ENCODE measurements at regions not wholly inside any gene's neighbourhood (a gene's known extent, or its start where the extent isn't known, plus 50 kb on each side); places are given as distances from the start of the nearest gene placed in this dataset.

DNA sequence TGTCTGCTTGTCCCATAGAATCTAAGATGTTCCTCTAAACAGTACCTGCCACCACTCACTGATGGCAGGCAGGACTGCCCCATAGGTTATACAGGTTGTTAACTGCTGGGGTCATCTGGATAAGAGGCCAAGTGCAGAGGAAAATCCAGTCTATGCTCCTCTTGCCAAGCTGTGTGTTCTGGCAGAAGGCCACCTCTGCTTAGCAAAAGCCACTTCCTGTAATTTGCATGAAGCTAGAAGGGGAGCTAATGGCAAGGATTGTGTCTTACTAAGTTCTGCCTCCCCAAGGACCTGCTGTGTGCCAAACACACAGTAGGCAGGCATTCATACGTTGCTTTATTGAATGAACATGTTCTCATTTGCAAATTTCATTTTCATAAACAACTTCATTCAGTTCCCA, 445.4 kb downstream of the BCL11B start:
- H3K27me3 Mint-ChIP-seq (ENCODE audit: insufficient read depth): peaks cover 3% of the 10 kb centered on the region
- H3K4me1 Mint-ChIP-seq (ENCODE audit: low read depth): no peaks in the 10 kb centered on the region
- DNase-seq (ENCODE audit: low spot score): no peak
- intact Hi-C loops (cut with micrococcal nuclease): no loop called here
- no peak overlapping the region for H3K4me3 Mint-ChIP-seq
- no peak overlapping the region for H3K27ac Mint-ChIP-seq
- H3K9me3 Mint-ChIP-seq: no peaks in the 10 kb centered on the region
- H3K36me3 Mint-ChIP-seq (ENCODE audit: low read depth): no peaks in the 10 kb centered on the region

DNA sequence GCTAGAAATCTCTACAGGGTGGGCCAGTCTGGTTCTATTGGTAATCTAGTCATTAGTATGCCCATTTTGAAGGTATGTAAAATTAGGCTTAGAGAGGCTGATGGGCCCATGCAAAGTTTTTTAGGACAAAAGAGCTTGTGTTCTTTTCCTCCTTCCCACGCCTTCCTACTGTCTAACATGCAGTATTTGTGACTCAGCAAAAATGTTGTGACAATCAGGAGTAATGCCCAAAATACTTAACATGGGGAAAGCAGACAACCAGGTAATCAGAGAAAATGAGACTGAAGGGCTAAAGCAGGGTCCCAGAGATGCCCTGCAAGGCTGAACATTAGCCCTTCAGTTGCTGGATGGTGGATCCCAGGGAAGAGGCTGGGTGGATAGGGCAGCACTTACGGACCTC, 437.9 kb downstream of the BCL11B start:
- intact Hi-C loops (cut with micrococcal nuclease): no loop called here
- Mint-ChIP-seq H3K27me3 (ENCODE audit: insufficient read depth) (peaks cover 1% of the 10 kb centered on the region), H3K4me1 (ENCODE audit: low read depth) (no peaks in the 10 kb centered on the region), H3K4me3 (no peak overlapping the region), H3K36me3 (ENCODE audit: low read depth) (no peaks in the 10 kb centered on the region), H3K27ac (no peak overlapping the region), H3K9me3 (no peaks in the 10 kb centered on the region)
- DNase-seq (ENCODE audit: low spot score): no peak

DNA sequence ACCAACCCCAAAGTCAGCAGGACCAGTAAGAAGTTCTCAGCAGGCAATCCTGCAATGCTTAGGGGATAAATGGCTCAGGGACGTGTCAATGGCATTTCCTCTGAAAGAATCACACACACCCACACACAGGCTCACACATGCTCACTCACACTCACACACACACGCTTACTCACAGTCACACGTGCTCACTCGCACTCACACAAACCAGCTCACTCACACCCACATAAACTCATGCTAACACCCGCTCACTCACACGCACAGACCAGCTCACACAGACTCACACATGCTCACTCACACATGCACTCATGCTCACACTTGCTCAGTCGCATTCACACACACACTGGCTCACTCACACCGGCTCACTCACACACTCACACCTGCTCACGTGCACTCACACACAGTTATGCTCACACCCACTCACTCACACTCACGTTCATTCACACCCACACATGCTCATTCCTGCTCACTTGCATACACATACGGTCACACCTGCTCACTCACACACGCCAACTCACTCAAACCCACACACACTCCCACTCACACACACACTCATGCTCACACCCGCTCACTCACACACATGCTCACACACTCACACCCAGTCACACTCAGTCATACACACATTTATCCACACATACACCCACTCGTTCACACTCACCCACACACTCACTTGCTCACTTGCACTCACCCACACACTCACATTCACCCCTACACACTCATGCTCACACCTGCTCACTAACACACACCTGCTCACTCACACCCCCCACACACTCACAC, 436.8 kb downstream of the BCL11B start:
- Mint-ChIP-seq H3K36me3 (ENCODE audit: low read depth) (no peaks in the 10 kb centered on the region), H3K4me1 (ENCODE audit: low read depth) (no peaks in the 10 kb centered on the region), H3K4me3 (no peak overlapping the region), H3K9me3 (no peaks in the 10 kb centered on the region), H3K27me3 (ENCODE audit: insufficient read depth) (peaks cover 3% of the 10 kb centered on the region), H3K27ac (no peak overlapping the region)
- intact Hi-C loops (cut with micrococcal nuclease): no loop called here
- DNase-seq (ENCODE audit: low spot score): no peak

DNA sequence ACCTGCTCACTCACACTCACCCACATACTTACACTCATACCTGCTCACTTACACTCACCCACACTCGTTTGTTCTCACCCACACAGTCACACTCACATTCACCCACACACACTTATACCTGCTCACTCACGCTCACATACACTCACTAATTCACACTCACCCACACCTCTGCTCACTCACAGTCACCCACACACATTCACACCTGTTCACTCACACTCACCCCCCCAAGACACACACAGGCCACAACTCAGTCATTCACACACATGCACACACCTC, 436.2 kb downstream of the BCL11B start:
- Mint-ChIP-seq H3K27me3 (ENCODE audit: insufficient read depth) (peaks cover 3% of the 10 kb centered on the region), H3K27ac (no peak overlapping the region), H3K36me3 (ENCODE audit: low read depth) (no peaks in the 10 kb centered on the region), H3K9me3 (no peaks in the 10 kb centered on the region), H3K4me3 (no peak overlapping the region), H3K4me1 (ENCODE audit: low read depth) (no peaks in the 10 kb centered on the region)
- no peak for DNase-seq (ENCODE audit: low spot score)
- intact Hi-C loops (cut with micrococcal nuclease): no loop called here

DNA sequence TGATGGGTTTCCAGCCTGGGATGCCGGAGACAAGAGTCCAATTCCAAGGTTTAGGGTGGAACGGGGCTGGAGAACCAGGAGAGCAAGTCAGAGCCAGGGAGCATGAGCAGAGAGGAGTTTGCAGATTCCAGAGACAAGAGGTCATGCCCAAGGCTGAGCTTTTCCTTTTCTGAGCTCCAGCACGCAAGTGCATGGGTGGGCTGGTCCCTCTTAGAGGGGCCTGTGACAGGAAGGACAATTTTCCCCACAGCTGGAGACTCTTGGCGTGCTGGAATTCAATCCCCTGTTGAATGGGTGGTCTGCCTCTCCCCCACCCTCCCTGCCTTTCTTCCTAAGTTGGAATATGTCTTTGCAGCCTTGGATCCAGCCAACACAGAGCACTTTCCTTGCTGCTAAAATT, 431.9 kb downstream of the BCL11B start:
- H3K27ac Mint-ChIP-seq: no peak overlapping the region
- intact Hi-C loops (cut with micrococcal nuclease): no loop called here
- no peaks in the 10 kb centered on the region for H3K4me1 Mint-ChIP-seq (ENCODE audit: low read depth)
- DNase-seq (ENCODE audit: low spot score): no peak
- peaks cover 3% of the 10 kb centered on the region for H3K27me3 Mint-ChIP-seq (ENCODE audit: insufficient read depth)
- no peaks in the 10 kb centered on the region for H3K9me3 Mint-ChIP-seq
- H3K36me3 Mint-ChIP-seq (ENCODE audit: low read depth): no peaks in the 10 kb centered on the region
- H3K4me3 Mint-ChIP-seq: no peak overlapping the region

DNA sequence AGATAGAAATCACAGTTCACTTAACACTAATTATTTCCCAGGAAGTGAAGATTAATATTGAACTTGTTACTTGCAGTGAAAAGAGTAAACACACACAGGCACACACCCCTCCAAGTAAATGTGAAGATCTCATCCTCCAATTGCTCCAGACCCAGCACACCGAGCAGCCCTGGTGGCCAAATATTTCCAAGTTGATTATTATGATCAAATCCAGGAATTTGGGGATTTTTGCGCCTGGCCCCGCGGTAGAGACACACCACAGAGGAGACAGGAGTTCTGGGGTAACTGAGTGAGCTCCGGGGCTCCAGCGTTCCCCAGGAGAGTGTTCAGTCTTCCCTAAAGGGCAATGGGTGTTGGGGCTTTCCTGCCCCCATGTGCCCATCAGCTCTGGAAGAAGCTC, 431.5 kb downstream of the BCL11B start:
- no peaks in the 10 kb centered on the region for H3K9me3 Mint-ChIP-seq
- intact Hi-C loops (cut with micrococcal nuclease): no loop called here
- no peak for DNase-seq (ENCODE audit: low spot score)
- no peaks in the 10 kb centered on the region for H3K36me3 Mint-ChIP-seq (ENCODE audit: low read depth)
- peaks cover 5% of the 10 kb centered on the region for H3K27me3 Mint-ChIP-seq (ENCODE audit: insufficient read depth)
- no peaks in the 10 kb centered on the region for H3K4me1 Mint-ChIP-seq (ENCODE audit: low read depth)
- H3K4me3 Mint-ChIP-seq: no peak overlapping the region
- H3K27ac Mint-ChIP-seq: no peak overlapping the region

DNA sequence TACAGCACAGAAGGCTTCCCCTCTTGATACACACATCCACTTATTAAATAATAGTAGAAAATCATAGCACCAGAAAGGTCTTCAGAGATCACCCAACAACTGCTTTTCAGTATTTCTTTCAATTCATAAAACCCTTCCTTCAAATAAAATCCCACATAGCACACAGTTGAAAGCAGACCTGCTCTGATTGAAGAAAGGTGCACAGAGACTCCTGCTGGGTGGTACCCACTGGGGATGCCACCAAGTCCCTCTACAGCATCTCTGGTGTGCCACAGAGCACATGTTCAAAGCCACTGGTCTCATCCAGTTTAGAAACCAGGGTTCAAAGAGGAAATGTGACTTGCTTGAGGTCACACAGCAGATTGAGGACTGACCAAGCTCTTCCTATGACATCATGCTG, 427.5 kb downstream of the BCL11B start:
- no peak for DNase-seq (ENCODE audit: low spot score)
- H3K27ac Mint-ChIP-seq: no peak overlapping the region
- no peaks in the 10 kb centered on the region for H3K9me3 Mint-ChIP-seq
- peaks cover 4% of the 10 kb centered on the region for H3K27me3 Mint-ChIP-seq (ENCODE audit: insufficient read depth)
- H3K4me1 Mint-ChIP-seq (ENCODE audit: low read depth): no peaks in the 10 kb centered on the region
- no peak overlapping the region for H3K4me3 Mint-ChIP-seq
- no peaks in the 10 kb centered on the region for H3K36me3 Mint-ChIP-seq (ENCODE audit: low read depth)
- intact Hi-C loops (cut with micrococcal nuclease): no loop called here

DNA sequence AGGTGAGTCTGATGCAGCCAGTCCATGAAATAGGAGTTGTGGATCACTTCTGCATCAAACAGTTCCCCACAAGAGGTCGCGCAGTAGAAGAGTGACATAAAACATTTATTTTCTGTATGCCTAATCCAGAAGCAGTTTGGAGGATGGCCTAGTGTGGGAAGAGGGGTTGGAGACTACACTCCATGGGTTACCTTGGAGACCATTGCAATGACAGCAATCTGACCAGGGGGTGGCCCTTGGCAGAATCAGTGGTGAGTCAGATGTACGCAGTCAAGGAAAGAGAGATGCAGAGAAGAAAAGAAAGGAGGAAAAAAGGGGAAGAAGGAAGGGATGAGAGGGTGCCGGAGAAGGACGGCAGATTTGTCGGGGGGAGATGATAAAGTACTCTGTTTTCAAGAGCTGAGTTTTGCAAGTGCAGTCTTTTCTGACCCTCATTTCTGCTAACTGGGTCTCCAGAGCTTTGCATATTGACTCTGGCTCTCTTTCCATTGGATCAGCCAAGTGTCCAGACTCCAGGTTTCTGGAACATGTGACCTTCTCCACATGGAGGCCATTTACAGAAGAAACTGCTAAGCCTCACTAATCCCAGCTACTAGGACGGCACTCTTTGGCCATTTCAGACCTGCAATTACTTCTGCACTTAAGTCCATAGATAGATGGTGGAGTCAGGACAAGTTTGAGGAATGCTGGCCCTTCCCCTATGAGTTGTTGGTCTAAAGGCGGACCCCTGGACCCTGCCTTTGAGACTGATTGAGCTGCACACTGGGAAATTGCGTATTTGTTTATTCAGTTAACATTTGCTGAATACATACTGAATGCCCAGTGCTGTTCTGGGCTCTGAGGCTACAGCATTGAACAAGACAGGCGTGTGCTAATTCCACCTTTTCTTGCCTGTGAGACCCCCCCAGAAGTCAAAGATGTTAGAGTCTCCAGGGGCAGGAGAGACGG, 424.2 kb downstream of the BCL11B start:
- intact Hi-C loops (cut with micrococcal nuclease): no loop called here
- Mint-ChIP-seq H3K9me3 (no peaks in the 10 kb centered on the region), H3K27ac (no peak overlapping the region), H3K4me1 (ENCODE audit: low read depth) (no peaks in the 10 kb centered on the region), H3K27me3 (ENCODE audit: insufficient read depth) (peaks cover 6% of the 10 kb centered on the region), H3K36me3 (ENCODE audit: low read depth) (no peaks in the 10 kb centered on the region), H3K4me3 (no peak overlapping the region)
- no peak for DNase-seq (ENCODE audit: low spot score)

DNA sequence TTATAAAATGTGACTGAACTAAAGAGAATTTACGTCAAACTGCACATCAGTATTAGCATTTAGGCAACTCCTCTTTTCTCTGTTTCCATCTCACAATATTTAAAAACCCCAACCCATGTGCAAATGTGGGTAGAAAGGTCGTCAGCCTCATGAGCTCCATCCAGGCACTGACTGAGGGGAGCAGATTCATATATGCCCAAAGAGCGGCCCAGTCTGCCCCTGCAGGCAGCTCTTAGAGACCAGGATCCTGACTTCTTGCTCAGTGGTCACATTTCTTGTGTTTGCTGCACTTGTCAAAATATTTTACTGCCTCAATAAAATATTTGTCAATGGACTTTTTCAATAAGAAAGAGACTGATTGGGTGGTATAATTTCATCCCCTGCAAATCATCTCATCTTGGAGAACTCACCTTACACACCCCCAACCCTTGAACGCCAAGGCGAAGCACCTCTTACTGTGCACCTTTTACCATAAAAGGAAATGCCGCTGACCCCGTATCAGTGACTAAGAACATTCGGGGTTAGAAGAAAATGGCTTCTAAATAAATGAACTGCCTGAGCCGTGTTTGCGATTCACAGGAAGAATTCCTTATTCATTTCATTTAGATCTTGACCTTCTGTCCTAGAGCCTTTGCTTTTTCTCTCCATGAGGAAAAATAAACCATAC, 418.8 kb downstream of the BCL11B start:
- H3K9me3 Mint-ChIP-seq: no peaks in the 10 kb centered on the region
- DNase-seq (ENCODE audit: low spot score): no peak
- no peaks in the 10 kb centered on the region for H3K4me1 Mint-ChIP-seq (ENCODE audit: low read depth)
- H3K27ac Mint-ChIP-seq: no peak overlapping the region
- H3K36me3 Mint-ChIP-seq (ENCODE audit: low read depth): no peaks in the 10 kb centered on the region
- H3K27me3 Mint-ChIP-seq (ENCODE audit: insufficient read depth): peaks cover 13% of the 10 kb centered on the region
- intact Hi-C loops (cut with micrococcal nuclease): no loop called here
- H3K4me3 Mint-ChIP-seq: no peak overlapping the region

DNA sequence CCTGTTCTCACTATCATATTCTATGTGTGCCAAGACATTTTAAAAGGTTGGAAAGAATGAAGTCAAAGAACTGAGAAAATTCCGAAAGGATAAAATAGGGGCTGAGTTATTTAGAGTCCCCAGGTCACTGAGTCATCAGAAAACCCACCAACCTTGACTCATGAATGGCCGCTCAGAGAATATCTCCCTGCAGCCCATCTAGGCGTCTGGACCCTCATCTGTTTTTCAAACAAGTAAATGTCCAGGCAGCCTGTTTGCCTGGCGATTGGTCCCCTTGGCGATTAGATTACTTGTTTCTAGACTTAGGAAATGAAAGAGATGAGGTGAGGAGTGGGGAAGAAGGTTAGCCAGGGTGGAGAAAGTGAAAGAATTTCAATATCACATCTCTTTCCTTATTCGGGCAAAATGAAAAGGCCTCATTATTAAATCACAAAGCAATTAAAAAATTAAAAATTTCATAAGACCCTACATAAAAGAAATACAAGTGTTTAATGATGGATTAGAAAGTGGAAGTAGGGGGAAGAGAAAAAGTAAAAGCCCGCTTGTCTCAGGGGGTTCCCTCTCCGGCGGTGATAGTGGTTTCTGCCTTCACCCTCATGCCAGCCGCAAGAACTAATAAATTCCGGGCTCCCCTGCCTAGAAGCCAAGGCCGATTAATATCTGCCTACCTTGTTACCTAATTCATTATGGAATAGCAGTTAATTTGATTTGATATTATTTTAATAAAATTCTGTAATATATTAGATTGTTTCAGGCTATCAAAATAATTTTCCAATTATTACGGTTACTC, 415.9 kb downstream of the BCL11B start:
- no peaks in the 10 kb centered on the region for H3K9me3 Mint-ChIP-seq
- H3K4me1 Mint-ChIP-seq (ENCODE audit: low read depth): no peaks in the 10 kb centered on the region

DNA sequence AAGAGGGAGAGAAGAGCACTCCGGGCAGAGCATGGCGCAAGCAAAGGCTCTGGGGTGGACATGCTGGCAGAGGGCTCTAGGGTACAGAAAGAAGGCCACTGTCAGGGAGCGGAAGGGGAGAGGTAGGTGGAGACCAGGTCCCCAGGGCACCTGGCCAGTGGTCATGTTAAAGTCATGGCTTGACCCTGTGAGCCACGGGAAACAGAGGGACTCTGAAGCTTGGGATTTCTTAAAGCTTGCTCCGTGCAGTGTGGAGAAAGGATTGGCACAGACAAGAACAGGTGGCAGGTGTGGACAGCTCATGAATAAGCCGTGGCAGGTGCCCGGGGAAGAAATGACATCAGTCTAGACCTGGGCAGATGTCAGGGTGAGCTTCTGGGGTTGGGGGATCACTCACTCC, 413.8 kb downstream of the BCL11B start:
- no peaks in the 10 kb centered on the region for H3K4me1 Mint-ChIP-seq (ENCODE audit: low read depth)
- intact Hi-C loops (cut with micrococcal nuclease): no loop called here
- H3K27ac Mint-ChIP-seq: no peak overlapping the region
- H3K4me3 Mint-ChIP-seq: no peak overlapping the region
- H3K27me3 Mint-ChIP-seq (ENCODE audit: insufficient read depth): peaks cover 13% of the 10 kb centered on the region
- no peak for DNase-seq (ENCODE audit: low spot score)
- H3K9me3 Mint-ChIP-seq: no peaks in the 10 kb centered on the region
- H3K36me3 Mint-ChIP-seq (ENCODE audit: low read depth): no peaks in the 10 kb centered on the region

More for the DNA sequence above, 415.9 kb downstream of the BCL11B start:
- no peak overlapping the region for H3K27ac Mint-ChIP-seq
- H3K4me3 Mint-ChIP-seq: no peak overlapping the region
- DNase-seq (ENCODE audit: low spot score): no peak
- H3K27me3 Mint-ChIP-seq (ENCODE audit: insufficient read depth): peaks cover 13% of the 10 kb centered on the region
- intact Hi-C loops (cut with micrococcal nuclease): no loop called here
- H3K36me3 Mint-ChIP-seq (ENCODE audit: low read depth): no peaks in the 10 kb centered on the region

DNA sequence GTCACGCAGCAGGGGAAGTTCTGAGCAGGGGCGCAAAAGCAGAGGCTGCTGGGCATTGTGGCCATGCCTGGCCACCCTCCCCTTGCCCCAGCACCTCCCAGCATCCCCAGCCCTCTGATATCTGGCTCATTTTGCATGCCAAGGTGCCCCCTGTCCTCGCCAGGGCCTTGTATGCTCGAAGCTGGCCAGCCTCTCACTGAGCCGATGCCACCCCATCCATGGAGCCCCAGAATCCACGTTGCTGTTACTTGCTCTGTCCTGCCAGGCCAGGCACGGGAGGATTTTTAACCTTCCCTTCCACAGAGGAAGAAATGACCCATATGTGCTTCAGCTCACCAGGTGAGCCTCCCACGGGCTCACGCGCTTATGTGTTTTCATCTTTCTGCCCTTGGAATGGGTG, 413.4 kb downstream of the BCL11B start:
- no peak for DNase-seq (ENCODE audit: low spot score)
- intact Hi-C loops (cut with micrococcal nuclease): no loop called here
- Mint-ChIP-seq H3K4me3 (no peak overlapping the region), H3K4me1 (ENCODE audit: low read depth) (no peaks in the 10 kb centered on the region), H3K27me3 (ENCODE audit: insufficient read depth) (peaks cover 13% of the 10 kb centered on the region), H3K9me3 (no peaks in the 10 kb centered on the region), H3K36me3 (ENCODE audit: low read depth) (no peaks in the 10 kb centered on the region), H3K27ac (no peak overlapping the region)
